ENCODE measurements at regions not wholly inside any gene's neighbourhood (a gene's known extent, or its start where the extent isn't known, plus 50 kb on each side); places are given as distances from the start of the nearest gene placed in this dataset.

DNA sequence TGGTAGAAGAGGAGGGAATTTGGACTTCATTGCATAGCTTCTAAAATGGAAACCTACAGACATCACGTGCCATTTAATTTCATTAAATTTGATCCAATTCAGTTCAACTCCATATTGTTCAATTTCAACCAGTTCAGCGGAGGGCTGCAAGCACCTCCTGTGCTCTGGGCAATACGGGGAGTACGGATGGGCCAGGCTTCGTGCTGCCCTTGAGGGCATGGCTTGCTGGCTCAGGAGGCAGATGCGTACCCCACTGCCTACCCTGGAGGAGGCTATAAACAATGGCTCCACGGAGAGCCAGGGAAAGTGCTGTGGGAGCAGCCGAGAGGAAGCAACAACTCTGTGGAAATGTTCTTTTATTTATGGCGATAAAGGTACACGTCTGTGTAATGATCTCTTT, 261.8 kb downstream of the DCDC2C start:
- TF ChIP-seq POLR2AphosphoS5 (IDR thresholded peaks at IDR 0.05; ENCODE audit: borderline replicate concordance, low read depth, low read length) (no peak), EZH2 (IDR thresholded peaks at IDR 0.05) (no peak)
